GM18505 (cell line): ENCODE measurements at regions not wholly inside any gene's neighbourhood (a gene's known extent, or its start where the extent isn't known, plus 50 kb on each side); places are given as distances from the start of the nearest gene placed in this dataset.
"Not testable (repeated sequence)": the region's sequence is repeated elsewhere in the genome, so short reads cannot be mapped to it uniquely, and the experiment has no call there.

Experiments used
- ATAC-seq: cut with Tn5 transposase; IDR thresholded peaks from one replicate; pipeline ENCODE4 v1.9.1; 2021; ENCODE audit not compliant: unreplicated experiment
- POLR2A ChIP-seq: IDR thresholded peaks from 4 replicates; pipeline ENCODE4 v1.6.1; 2011; ENCODE audit warnings: borderline replicate concordance; ENCODE audit not compliant: insufficient read depth, insufficient read length; ENCODE audit errors: extremely low read depth

GRCh38 chr14:41476526-41476925 lies 130.2 kb upstream of the LRFN5 start:
- no peak for TF ChIP-seq POLR2A
- ATAC-seq = no peak

GRCh38 chr14:41461380-41461779 lies 145.3 kb upstream of the LRFN5 start:
- TF ChIP-seq POLR2A = no peak
- ATAC-seq = no peak

GRCh38 chr14:41457393-41457792 lies 149.3 kb upstream of the LRFN5 start:
- ATAC-seq = no peak
- TF ChIP-seq POLR2A = no peak

- TF ChIP-seq POLR2A = no peak
- no peak for ATAC-seq
Observed at GRCh38 chr14:41449066-41449465, 157.6 kb upstream of the LRFN5 start.

- ATAC-seq = no peak
- TF ChIP-seq POLR2A = no peak
Observed at GRCh38 chr14:41446008-41446407, 160.7 kb upstream of the LRFN5 start.

- no peak for ATAC-seq
- no peak for TF ChIP-seq POLR2A
Observed at GRCh38 chr14:41423503-41423902, 183.2 kb upstream of the LRFN5 start.

- not testable (repeated sequence) for ATAC-seq
Observed at GRCh38 chr14:41421308-41421707, 185.4 kb upstream of the LRFN5 start.

- ATAC-seq = no peak
- TF ChIP-seq POLR2A = no peak
Observed at GRCh38 chr14:41419709-41420108, 187.0 kb upstream of the LRFN5 start.

GRCh38 chr14:41418851-41419250 lies 187.8 kb upstream of the LRFN5 start:
- no peak for TF ChIP-seq POLR2A
- no peak for ATAC-seq

GRCh38 chr14:41409806-41410205 lies 196.9 kb upstream of the LRFN5 start:
- no peak for ATAC-seq

GRCh38 chr14:41404126-41404525 lies 202.6 kb upstream of the LRFN5 start:
- no peak for TF ChIP-seq POLR2A
- no peak for ATAC-seq

More at GRCh38 chr14:41409806-41410205, 196.9 kb upstream of the LRFN5 start:
- TF ChIP-seq POLR2A = no peak

- no peak for ATAC-seq
- no peak for TF ChIP-seq POLR2A
Observed at GRCh38 chr14:41403360-41403759, 203.3 kb upstream of the LRFN5 start.

- no peak for ATAC-seq
- no peak for TF ChIP-seq POLR2A
Observed at GRCh38 chr14:41397926-41398325, 208.8 kb upstream of the LRFN5 start.

GRCh38 chr14:41393512-41393911 lies 213.2 kb upstream of the LRFN5 start:
- no peak for TF ChIP-seq POLR2A
- no peak for ATAC-seq

GRCh38 chr14:41392226-41392625 lies 214.4 kb upstream of the LRFN5 start:
- no peak for TF ChIP-seq POLR2A

GRCh38 chr14:41389355-41389754 lies 217.3 kb upstream of the LRFN5 start:
- TF ChIP-seq POLR2A = no peak
- ATAC-seq = no peak

More at GRCh38 chr14:41392226-41392625, 214.4 kb upstream of the LRFN5 start:
- no peak for ATAC-seq

- TF ChIP-seq POLR2A = no peak
- ATAC-seq = no peak
Observed at GRCh38 chr14:41385797-41386196, 220.9 kb upstream of the LRFN5 start.
